HG03095 (cell line): ENCODE measurements at regions not wholly inside any gene's neighbourhood (a gene's known extent, or its start where the extent isn't known, plus 50 kb on each side); places are given as distances from the start of the nearest gene placed in this dataset.
"Not testable (repeated sequence)": the region's sequence is repeated elsewhere in the genome, so short reads cannot be mapped to it uniquely, and the experiment has no call there.

Experiments used
- ATAC-seq: cut with Tn5 transposase; IDR thresholded peaks from one replicate; pipeline ENCODE4 v1.9.1; 2021; ENCODE audit warnings: moderate library complexity; ENCODE audit not compliant: unreplicated experiment

DNA sequence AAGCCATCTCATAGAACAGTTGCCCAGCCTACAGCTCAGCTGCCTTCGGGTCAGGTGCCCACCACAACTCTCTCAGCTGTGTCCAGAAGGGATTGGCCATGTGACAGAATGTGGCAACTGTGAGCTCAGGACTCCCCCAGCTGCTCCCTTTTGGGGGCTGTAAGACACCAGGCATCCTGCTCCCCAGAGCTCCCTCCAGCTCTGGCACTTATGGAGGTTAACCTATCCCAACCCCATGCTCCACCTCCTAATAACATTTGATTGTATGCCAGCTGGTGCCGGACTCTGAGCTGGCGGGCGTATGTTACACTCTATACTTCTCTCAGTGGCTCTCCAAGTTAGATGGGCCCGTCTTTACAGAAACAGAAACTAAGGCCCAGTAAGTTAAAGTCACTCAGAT lies 222.8 kb downstream of the FAM43A start:
- no peak for ATAC-seq

GRCh38 chr3:194908972-194909371 lies 223.3 kb downstream of the FAM43A start:
- ATAC-seq = no peak

GRCh38 chr3:194910414-194910984 lies 224.8 kb downstream of the FAM43A start:
- no peak for ATAC-seq

GRCh38 chr3:194913316-194913715 lies 227.6 kb downstream of the FAM43A start:
- no peak for ATAC-seq

GRCh38 chr3:194924889-194925288 lies 239.2 kb downstream of the FAM43A start:
- not testable (repeated sequence) for ATAC-seq

DNA sequence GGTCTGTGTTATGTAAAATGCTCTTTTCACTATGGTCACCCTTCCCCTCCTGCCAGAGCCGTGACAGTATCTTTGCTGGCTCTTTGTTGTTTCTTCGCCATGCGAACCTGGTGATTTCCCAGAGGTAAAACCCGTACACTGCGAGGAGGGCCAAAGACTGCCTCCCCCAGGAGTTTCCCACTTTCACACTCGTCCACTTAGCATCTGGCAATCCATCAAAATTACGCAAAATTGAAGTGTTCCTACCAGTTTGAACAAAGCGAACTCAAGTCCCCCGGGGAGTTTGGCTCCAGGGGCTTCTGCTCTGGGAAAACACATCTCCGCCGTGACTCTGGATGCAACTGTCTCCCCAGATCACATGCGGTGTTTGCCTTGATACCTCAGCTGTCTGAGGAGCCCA lies 239.9 kb downstream of the FAM43A start:
- no peak for ATAC-seq

DNA sequence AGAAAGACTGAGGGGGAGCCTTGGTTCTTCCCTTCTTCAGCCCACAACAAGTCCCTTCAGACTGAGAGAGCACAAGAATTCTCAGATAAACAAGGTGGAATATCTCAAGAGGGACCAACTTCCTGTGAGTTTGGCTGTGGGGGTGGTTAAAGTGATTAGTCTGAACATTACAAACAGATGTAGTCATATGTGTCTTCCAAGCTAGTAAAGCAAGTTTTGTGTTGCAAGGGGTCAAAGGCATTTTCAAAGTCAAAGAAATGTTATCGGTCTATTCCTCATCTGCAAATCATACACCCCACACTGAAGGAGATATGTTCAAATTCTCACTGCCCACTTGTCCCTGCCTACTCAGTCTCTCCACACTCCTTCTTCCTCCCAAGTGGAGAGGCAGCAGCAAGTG lies 242.5 kb downstream of the FAM43A start:
- no peak for ATAC-seq

- no peak for ATAC-seq
These were observed 243.3 kb downstream of the FAM43A start for GRCh38 chr3:194928831-194929577.

- no peak for ATAC-seq
These were observed 243.9 kb downstream of the FAM43A start for GRCh38 chr3:194929578-194929960.

DNA sequence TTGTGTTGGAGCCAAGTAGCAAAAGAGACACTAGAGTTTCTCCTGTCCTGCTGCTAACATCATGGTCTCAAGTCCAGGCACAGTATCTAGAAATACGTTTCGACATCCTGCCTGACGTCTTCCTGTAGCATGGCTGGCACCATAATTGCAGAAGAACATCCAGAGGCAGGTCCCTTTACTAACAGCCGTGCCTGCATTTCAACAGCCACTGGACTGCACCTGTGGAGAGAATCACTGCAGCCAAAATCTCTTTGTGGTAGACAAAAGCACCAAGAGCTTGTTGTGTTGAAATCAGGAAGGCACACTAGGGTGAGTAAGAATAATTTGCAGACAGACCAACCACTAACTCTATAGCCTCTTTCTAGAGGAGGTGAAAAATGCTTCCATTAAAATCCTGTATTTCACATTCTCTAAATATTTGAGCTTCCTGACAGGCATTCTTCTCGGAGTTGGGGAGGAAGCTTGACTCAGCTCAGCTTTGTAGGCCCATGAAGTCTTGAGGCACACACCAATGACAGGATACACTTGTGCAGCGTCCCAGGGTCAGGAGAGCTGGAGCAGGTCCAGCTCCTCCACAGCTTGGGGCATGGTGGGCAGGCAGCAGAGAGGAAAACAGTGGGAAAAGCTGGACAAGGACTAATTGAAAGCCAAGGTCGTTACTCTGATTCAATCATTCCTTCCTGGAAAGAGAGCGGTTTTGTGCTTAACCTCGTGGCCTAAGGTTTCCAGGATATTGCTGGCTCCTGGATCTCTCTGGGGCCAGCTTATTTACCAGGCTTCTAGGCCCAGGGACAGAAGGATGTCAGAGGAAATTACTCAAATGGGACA lies 244.9 kb downstream of the FAM43A start:
- no peak for ATAC-seq

- no peak for ATAC-seq
These were observed 245.7 kb downstream of the FAM43A start for GRCh38 chr3:194931347-194931746.

DNA sequence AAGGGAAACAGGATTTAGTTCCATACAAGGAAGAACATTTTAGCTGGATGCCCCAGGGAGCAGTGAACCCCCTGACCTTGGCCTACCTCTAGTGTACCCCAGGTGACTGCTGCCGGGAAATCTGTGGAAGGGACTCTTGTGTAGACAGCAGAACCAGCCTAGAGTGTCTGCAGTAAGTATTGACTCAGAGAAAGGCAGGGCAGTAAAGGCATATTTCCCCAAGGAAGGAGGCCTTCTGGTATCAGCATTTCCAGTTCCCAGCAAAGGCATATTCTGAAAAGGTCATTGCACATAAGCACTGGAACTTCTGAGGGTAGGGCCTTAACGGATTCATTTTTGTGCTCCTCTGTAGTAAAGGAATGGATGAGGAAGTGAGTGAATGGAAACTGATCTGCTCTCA lies 246.2 kb downstream of the FAM43A start:
- ATAC-seq = no peak

- no peak for ATAC-seq
These were observed 247.8 kb downstream of the FAM43A start for GRCh38 chr3:194933465-194933864.

DNA sequence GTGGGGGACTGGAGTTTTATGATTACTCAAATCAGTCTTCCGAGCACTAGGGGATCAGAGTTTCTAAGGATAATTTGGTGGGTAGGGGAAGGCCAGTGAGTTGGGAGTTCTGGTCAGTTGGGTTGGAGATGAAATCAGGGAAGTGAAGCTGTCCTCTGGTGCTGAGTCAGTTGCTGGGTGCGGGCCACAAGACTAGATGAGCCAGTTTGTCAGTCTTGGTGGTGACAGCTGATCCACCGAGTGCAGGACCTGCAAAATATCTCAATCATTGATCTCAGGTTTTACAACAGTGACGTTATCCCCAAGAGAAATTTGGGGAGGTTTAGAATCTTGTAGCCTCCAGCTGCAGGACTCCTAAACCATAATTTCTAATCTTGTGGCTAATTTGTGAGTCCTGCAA lies 249.4 kb downstream of the FAM43A start:
- ATAC-seq = no peak

- no peak for ATAC-seq
These were observed 250.2 kb downstream of the FAM43A start for GRCh38 chr3:194935632-194936470.

GRCh38 chr3:194936659-194937058 lies 251.0 kb downstream of the FAM43A start:
- no peak for ATAC-seq

- ATAC-seq = no peak
These were observed 251.5 kb downstream of the FAM43A start for GRCh38 chr3:194937144-194937543.

- no peak for ATAC-seq
These were observed 252.2 kb downstream of the FAM43A start for GRCh38 chr3:194937882-194938321.

- ATAC-seq = no peak
These were observed 253.3 kb downstream of the FAM43A start for GRCh38 chr3:194938845-194939531.

DNA sequence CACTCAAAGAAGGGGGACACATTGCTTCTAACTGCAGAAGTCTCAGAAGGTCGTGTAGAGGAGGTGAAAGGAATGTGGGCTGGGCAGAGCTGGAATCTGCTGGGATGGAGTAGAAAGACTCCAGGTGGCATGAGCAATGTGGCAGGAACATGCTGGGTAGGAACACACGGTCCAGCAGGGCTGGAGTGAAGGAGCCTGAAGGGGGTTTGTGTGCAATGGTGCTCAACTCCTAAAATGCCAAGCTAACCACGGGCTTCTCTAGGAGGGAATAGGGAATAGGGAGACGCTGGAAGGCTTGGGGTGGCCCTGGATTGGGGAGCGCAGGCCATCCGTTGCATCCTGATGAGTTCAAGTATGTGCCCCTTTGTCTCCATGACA lies 253.8 kb downstream of the FAM43A start:
- ATAC-seq = no peak
